ENCODE measurements at regions not wholly inside any gene's neighbourhood (a gene's known extent, or its start where the extent isn't known, plus 50 kb on each side); places are given as distances from the start of the nearest gene placed in this dataset.

DNA sequence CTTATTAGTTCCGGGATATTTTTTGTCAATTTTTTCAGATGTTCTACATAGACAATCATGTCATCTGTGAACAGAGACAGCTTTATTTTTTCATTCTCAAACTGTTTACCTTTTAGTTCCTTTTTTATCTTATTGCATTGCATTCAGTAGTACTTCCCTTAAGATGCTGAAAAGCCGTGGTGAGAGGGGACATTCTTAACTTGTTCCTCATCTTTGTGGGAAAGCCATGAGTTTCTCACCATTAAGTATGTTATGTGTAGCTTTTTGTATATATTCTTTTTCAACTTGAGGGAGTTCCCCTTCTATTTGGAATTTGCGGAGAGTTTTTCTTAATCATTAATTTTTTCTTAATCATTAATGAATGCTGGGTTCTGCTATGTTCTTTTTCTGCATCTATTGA lies 1727.1 kb upstream of the SEL1L start:
- no peak overlapping the region for H3K4me3 ChIP-seq (ENCODE audit: low read length)
- TF ChIP-seq, protein P1, sequence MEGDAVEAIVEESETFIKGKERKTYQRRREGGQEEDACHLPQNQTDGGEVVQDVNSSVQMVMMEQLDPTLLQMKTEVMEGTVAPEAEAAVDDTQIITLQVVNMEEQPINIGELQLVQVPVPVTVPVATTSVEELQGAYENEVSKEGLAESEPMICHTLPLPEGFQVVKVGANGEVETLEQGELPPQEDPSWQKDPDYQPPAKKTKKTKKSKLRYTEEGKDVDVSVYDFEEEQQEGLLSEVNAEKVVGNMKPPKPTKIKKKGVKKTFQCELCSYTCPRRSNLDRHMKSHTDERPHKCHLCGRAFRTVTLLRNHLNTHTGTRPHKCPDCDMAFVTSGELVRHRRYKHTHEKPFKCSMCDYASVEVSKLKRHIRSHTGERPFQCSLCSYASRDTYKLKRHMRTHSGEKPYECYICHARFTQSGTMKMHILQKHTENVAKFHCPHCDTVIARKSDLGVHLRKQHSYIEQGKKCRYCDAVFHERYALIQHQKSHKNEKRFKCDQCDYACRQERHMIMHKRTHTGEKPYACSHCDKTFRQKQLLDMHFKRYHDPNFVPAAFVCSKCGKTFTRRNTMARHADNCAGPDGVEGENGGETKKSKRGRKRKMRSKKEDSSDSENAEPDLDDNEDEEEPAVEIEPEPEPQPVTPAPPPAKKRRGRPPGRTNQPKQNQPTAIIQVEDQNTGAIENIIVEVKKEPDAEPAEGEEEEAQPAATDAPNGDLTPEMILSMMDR (IDR thresholded peaks at IDR 0.05): no peak
- H3K4me1 ChIP-seq (ENCODE audit: control insufficient read depth, insufficient read depth, low read length): no peaks in the 10 kb centered on the region
- Mint-ChIP-seq H3K36me3 (peaks cover 9% of the 10 kb centered on the region), H3K27me3 (ENCODE audit: low read depth in 2 of 2) (no peaks in the 10 kb centered on the region), H3K4me3 (no peak overlapping the region), H3K9me3 (peaks cover 13 to 14% of the 10 kb centered on the region in 2 donors), H3K4me1 (no peaks in the 10 kb centered on the region), H3K27ac (no peak overlapping the region)
- no peak overlapping the region for H3K27ac ChIP-seq (ENCODE audit: low read length)
- no peak for ATAC-seq
- no peaks in the 10 kb centered on the region for H3K9me3 ChIP-seq (ENCODE audit: control insufficient read depth, insufficient read depth, low read length)
- no peaks in the 10 kb centered on the region for H3K27me3 ChIP-seq (ENCODE audit: control insufficient read depth, insufficient read depth, low read length)
- intact Hi-C loops (cut with micrococcal nuclease): no loop called here
- 50% methylated on average over 2 of the region's 3 CpGs for WGBS (ENCODE audit: insufficient coverage)
- no peaks in the 10 kb centered on the region for H3K36me3 ChIP-seq (ENCODE audit: control insufficient read depth, insufficient read depth, low read length)
- DNase-seq: no peak

DNA sequence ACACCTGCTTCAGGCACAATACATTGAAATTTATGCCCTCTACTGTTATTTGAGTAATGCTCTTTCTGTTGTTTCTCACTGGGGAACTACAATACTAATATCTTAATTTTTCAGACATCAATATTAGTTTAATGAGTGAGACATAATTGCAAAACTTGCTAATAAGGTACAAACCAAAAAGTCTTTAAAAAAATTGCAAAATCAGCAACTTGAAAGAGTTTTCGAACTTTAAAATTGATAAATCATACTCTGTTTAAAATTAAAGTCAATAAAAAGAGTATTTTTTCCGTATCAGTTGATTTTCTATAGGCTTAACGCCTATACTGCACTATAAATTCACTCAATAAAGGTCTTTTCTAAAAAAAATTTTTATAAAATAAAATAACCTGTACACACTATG lies 1735.9 kb upstream of the SEL1L start:
- Mint-ChIP-seq H3K9me3 (peaks cover 12% of the 10 kb centered on the region in 2 donors), H3K4me3 (no peak overlapping the region), H3K27me3 (ENCODE audit: low read depth in 2 of 2) (no peaks in the 10 kb centered on the region), H3K4me1 (no peaks in the 10 kb centered on the region), H3K36me3 (peaks cover 5% of the 10 kb centered on the region), H3K27ac (no peak overlapping the region)
- WGBS (ENCODE audit: insufficient coverage): no CpG with 5 or more reads among the region's 3 CpGs
- H3K4me3 ChIP-seq (ENCODE audit: low read length): no peak overlapping the region
- peaks cover 3% of the 10 kb centered on the region for H3K9me3 ChIP-seq (ENCODE audit: control insufficient read depth, insufficient read depth, low read length)
- no peaks in the 10 kb centered on the region for H3K27me3 ChIP-seq (ENCODE audit: control insufficient read depth, insufficient read depth, low read length)
- ATAC-seq: no peak
- no peaks in the 10 kb centered on the region for H3K36me3 ChIP-seq (ENCODE audit: control insufficient read depth, insufficient read depth, low read length)
- intact Hi-C loops (cut with micrococcal nuclease): no loop called here
- no peak for DNase-seq
- H3K4me1 ChIP-seq (ENCODE audit: control insufficient read depth, insufficient read depth, low read length): no peaks in the 10 kb centered on the region
- TF ChIP-seq, protein P1 (IDR thresholded peaks at IDR 0.05): no peak
- H3K27ac ChIP-seq (ENCODE audit: low read length): no peak overlapping the region

- WGBS (ENCODE audit: insufficient coverage): 94% methylated on average over 1 of the region's 2 CpGs
These were observed 1738.0 kb upstream of the SEL1L start for GRCh38 chr14:83271663-83272062.

DNA sequence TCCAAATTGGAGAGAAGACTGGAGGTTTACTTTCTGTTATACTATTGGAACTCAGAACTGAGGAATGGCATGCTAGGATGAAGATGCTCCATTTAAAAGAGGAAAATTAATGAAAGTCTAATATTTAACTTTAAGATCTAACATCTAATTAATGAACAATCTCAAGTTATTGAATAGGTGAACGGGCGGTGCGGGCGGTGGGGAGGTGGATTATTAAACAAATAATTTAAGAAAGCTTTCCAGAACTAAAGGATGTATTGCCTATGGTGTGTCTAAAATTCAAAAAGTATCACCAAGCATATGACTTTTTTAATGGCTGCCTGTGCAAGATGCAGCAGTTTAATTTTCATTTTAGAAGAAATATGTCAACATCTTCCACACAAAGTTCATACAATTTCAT lies 1747.1 kb upstream of the SEL1L start:
- TF ChIP-seq, protein P1 (IDR thresholded peaks at IDR 0.05): no peak
- 100% methylated on average over 4 of the region's 4 CpGs for WGBS (ENCODE audit: insufficient coverage)
- H3K36me3 Mint-ChIP-seq: peaks cover 10% of the 10 kb centered on the region
- no peak overlapping the region for H3K4me3 ChIP-seq (ENCODE audit: low read length)
- H3K27ac Mint-ChIP-seq: no peak overlapping the region
- no peaks in the 10 kb centered on the region for H3K27me3 Mint-ChIP-seq (ENCODE audit: low read depth in 2 of 2)
- H3K4me1 Mint-ChIP-seq: no peaks in the 10 kb centered on the region
- no peak overlapping the region for H3K27ac ChIP-seq (ENCODE audit: low read length)
- DNase-seq (no peak), ATAC-seq (no peak)
- H3K9me3 Mint-ChIP-seq: peaks cover 14 to 25% of the 10 kb centered on the region in 2 donors
- intact Hi-C loops (cut with micrococcal nuclease): no loop called here
- H3K27me3 ChIP-seq (ENCODE audit: control insufficient read depth, insufficient read depth, low read length): no peaks in the 10 kb centered on the region
- no peak overlapping the region for H3K4me3 Mint-ChIP-seq
- H3K4me1 ChIP-seq (ENCODE audit: control insufficient read depth, insufficient read depth, low read length): no peaks in the 10 kb centered on the region
- H3K36me3 ChIP-seq (ENCODE audit: control insufficient read depth, insufficient read depth, low read length): no peaks in the 10 kb centered on the region
- H3K9me3 ChIP-seq (ENCODE audit: control insufficient read depth, insufficient read depth, low read length): peaks cover 4% of the 10 kb centered on the region

More at GRCh38 chr14:83271663-83272062, 1738.0 kb upstream of the SEL1L start:
- Mint-ChIP-seq H3K4me3 (no peak overlapping the region), H3K36me3 (peaks cover 8% of the 10 kb centered on the region), H3K27me3 (ENCODE audit: low read depth in 2 of 2) (no peaks in the 10 kb centered on the region), H3K27ac (no peak overlapping the region), H3K9me3 (peaks cover 11 to 18% of the 10 kb centered on the region in 2 donors), H3K4me1 (no peaks in the 10 kb centered on the region)
- ATAC-seq: no peak
- Histone ChIP-seq H3K9me3 (ENCODE audit: control insufficient read depth, insufficient read depth, low read length) (peaks cover 3% of the 10 kb centered on the region), H3K27ac (ENCODE audit: low read length) (no peak overlapping the region), H3K4me1 (ENCODE audit: control insufficient read depth, insufficient read depth, low read length) (no peaks in the 10 kb centered on the region), H3K36me3 (ENCODE audit: control insufficient read depth, insufficient read depth, low read length) (no peaks in the 10 kb centered on the region), H3K4me3 (ENCODE audit: low read length) (no peak overlapping the region), H3K27me3 (ENCODE audit: control insufficient read depth, insufficient read depth, low read length) (no peaks in the 10 kb centered on the region)
- DNase-seq: no peak
- TF ChIP-seq, protein P1 (IDR thresholded peaks at IDR 0.05): no peak
- intact Hi-C loops (cut with micrococcal nuclease): no loop called here

Data from natural killer cell (primary cell).